Choroid plexus epithelial cell (primary cell): ENCODE measurements at regions not wholly inside any gene's neighbourhood (a gene's known extent, or its start where the extent isn't known, plus 50 kb on each side); places are given as distances from the start of the nearest gene placed in this dataset.

ENCODE experiments used
- DNase-seq: peaks from one replicate; pipeline ENCODE4 v3.0.0-alpha.2; 2010; ENCODE audit warnings: low read depth
- H3K4me3 ChIP-seq: 2 replicates; pipeline ENCODE4 v1.5.1; 2011; ENCODE audit warnings: low read depth, mild to moderate bottlenecking, control low read depth, low read length, moderate library complexity
- TF ChIP-seq, protein P1 (sequence below): conservative IDR thresholded peaks from 2 replicates; pipeline ENCODE4 v1.5.1; 2011; ENCODE audit warnings: low read depth, mild to moderate bottlenecking, control low read depth, inconsistent platforms, low read length, moderate library complexity

DNA sequence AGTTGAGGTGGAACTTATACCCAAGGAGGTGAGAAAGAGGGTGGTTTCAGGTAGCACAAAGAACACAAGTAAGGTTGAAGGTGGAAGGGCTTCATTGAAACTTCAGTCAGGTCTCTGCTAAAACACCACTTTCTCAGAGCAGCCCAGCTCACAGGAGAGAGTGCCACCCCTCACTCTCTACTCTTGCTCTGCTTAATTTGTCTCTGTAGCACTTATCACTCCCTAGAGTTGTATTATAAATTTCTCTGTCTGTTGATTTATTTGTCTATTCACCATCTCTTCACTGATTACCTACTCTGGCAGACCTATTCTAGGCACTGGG lies 353.8 kb upstream of the CNR1 start:
- DNase-seq = no peak
- H3K4me3 ChIP-seq = no peak overlapping the region
- TF ChIP-seq, protein P1, sequence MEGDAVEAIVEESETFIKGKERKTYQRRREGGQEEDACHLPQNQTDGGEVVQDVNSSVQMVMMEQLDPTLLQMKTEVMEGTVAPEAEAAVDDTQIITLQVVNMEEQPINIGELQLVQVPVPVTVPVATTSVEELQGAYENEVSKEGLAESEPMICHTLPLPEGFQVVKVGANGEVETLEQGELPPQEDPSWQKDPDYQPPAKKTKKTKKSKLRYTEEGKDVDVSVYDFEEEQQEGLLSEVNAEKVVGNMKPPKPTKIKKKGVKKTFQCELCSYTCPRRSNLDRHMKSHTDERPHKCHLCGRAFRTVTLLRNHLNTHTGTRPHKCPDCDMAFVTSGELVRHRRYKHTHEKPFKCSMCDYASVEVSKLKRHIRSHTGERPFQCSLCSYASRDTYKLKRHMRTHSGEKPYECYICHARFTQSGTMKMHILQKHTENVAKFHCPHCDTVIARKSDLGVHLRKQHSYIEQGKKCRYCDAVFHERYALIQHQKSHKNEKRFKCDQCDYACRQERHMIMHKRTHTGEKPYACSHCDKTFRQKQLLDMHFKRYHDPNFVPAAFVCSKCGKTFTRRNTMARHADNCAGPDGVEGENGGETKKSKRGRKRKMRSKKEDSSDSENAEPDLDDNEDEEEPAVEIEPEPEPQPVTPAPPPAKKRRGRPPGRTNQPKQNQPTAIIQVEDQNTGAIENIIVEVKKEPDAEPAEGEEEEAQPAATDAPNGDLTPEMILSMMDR = no peak

DNA sequence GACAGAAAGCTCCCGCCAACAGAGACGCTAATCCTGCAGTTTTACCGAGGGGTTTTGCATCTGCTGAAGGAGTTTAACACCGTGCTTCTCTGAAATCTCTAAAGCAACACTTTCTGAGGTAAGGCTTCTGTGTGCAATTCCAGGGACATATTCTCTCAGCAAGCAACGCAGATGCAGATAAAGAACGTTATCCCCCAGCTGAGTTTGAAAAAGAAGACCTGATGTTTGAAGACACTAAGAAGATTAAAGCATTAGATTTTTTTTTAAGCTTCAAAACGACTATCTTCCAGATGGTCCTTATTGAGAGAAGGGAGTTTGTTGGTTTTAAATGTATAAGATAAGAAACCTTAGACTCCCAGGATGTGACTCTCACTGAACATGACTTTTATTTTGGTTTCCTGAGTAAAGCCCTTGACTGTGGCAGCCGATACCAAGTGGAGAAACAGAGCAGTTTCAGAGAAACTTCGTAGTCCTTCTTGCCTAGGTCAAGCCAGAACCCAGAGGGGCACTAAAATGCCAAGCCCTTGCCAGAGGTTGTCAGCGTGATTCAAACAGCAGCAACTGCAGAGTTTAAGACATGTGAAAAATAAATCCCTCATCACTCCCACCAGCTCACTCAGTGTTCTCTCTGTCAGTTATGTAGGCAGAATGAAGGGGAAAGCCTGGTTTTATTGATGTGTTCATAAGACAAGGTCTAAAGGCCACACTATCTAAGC lies 353.3 kb upstream of the CNR1 start:
- TF ChIP-seq, protein P1 = no peak
- DNase-seq = peak; percentile 10
- H3K4me3 ChIP-seq = no peak overlapping the region

DNA sequence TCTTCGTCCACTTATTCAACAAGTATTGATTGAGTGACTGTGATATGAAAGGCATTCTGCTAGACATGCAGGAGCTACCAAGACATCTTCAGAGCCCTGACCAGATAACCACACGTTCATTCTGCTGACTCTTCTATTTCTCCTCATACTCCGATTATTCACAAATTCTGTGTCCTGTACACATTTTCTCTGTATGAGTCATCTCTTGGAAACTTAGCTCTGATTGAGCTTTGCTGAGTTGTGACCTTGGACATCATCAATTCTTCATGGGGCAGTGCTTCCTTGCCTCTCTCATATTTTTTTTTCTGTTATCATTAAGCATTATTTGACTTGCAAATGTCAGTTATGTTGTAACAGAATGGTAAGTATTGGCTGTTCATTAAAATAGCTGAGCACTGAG lies 351.6 kb upstream of the CNR1 start:
- TF ChIP-seq, protein P1 = no peak
- peak; percentile 46 for DNase-seq
- H3K4me3 ChIP-seq = no peak overlapping the region

DNA sequence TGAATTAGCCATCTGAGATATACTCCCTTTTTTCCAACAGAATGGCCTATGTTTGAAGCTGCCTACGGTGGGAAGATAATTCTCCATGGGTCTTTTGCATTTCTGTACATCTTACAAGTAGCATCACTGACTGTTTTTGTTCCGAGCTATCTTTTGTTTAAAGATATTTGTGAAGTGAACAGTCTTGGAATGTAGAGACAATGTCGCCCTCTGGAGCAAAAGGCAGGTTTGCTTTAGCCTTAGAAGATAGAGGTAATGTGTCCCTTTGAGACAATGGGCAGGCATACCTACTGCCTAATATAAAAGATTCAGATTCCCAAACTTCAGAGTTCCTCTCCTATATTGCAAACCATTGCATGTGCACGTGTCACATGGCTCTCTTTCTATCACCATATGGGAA lies 347.8 kb upstream of the CNR1 start:
- no peak overlapping the region for H3K4me3 ChIP-seq
- peak; percentile 16 for DNase-seq
- TF ChIP-seq, protein P1 = peak; percentile 24

DNA sequence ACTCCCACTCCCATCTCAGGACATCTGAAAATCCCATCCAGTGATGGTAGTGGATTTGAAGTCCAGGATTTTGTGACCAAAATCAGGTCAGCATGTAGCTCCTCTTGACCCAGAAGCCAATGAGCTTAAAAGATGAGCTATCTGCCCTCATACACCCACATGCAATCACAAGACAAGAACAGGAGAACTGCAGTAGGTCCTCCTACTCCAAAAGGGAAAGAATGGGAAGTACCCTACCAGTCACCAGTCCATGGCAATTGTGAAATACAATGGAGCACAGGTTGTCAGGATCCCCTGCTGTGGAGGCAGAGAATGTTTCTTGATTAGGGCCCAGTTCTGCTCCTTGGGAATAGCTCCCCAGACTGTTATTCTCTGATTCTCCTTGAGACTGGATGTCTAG lies 347.3 kb upstream of the CNR1 start:
- H3K4me3 ChIP-seq = no peak overlapping the region
- no peak for DNase-seq
- TF ChIP-seq, protein P1 = no peak

DNA sequence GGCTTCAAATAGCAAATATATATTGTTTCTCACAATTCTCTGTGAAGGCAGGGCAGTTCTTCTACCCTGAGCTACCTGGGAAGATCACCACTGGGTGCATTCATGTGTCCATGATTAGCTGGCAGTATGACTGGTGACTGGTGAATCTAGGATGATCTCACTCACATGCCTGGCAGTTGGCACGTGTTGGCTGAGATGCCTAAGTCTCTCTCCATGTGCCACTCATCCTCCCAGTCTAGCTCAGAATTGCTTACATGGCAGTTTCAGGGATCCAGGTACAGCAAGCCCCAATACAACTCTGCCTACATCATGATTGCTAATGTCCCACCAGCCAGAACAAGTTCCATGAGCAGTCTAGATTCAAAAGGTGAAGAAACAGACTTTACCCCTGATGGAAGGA lies 346.8 kb upstream of the CNR1 start:
- no peak for DNase-seq
- TF ChIP-seq, protein P1 = no peak
- H3K4me3 ChIP-seq = no peak overlapping the region

DNA sequence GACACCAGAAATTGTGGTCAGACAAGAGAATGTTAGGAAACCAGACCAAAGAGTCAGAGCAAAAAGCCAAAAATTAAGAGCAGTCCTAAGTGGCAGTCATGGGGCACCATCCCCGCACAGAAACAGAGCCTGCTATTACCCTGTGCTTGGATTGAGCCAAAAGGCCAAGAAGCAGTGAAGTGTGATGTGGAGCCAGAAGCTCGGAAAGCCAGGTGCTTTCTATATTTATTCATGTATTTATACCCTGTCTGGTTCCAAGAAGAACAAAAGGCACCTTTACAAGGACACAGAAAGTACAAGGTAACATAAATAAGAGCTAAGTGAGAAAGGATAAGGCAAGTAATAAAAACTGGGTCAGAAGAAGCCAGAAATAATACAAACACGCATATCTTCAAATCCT lies 336.2 kb upstream of the CNR1 start:
- DNase-seq = no peak
- no peak overlapping the region for H3K4me3 ChIP-seq
- TF ChIP-seq, protein P1 = no peak
